Keratinocyte (primary cell): ENCODE measurements at regions not wholly inside any gene's neighbourhood (a gene's known extent, or its start where the extent isn't known, plus 50 kb on each side); places are given as distances from the start of the nearest gene placed in this dataset.

Source experiments
- EZH2 ChIP-seq: IDR thresholded peaks from one replicate; pipeline ENCODE4 v1.6.1; 2012; ENCODE audit warnings: inconsistent platforms, mild to moderate bottlenecking, low read length, moderate library complexity
- TF ChIP-seq, protein P1 (sequence below), 3 experiments: IDR thresholded peaks in 1 of 3; conservative IDR thresholded peaks in 1 of 3; optimal IDR thresholded peaks in 1 of 3; 2 replicates in 2 of 3; 3 replicates in 1 of 3; pipeline versions ENCODE3 to v1.5.1; 2011; ENCODE audit warnings: low read length in 3 of 3, mild to moderate bottlenecking in 3 of 3, moderate library complexity in 2 of 3, control low read depth in 1 of 3, inconsistent platforms in 1 of 3; ENCODE audit not compliant: insufficient read depth in 2 of 3; ENCODE audit errors: extremely low read depth in 1 of 3

DNA sequence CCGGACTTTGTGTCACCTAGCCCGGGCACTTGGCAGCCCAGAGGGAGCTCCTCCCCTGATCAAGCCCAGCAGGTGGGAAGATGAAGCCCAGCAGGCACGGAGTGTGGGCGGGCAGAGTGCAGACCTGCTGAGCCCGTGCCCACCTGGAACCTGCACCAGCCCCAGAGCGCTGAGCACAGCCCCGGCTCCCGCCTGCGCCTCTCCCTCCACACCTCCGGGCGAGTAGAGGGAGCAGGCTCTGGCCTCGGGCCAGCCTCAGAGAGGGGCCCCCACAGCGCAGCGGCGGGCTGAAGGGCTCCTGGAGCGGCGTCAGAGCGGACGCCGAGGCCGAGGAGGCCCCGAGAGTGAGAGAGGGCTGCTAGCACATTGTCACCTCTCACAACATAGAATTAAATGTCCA lies 257.7 kb downstream of the VGLL3 start:
- TF ChIP-seq, protein P1, sequence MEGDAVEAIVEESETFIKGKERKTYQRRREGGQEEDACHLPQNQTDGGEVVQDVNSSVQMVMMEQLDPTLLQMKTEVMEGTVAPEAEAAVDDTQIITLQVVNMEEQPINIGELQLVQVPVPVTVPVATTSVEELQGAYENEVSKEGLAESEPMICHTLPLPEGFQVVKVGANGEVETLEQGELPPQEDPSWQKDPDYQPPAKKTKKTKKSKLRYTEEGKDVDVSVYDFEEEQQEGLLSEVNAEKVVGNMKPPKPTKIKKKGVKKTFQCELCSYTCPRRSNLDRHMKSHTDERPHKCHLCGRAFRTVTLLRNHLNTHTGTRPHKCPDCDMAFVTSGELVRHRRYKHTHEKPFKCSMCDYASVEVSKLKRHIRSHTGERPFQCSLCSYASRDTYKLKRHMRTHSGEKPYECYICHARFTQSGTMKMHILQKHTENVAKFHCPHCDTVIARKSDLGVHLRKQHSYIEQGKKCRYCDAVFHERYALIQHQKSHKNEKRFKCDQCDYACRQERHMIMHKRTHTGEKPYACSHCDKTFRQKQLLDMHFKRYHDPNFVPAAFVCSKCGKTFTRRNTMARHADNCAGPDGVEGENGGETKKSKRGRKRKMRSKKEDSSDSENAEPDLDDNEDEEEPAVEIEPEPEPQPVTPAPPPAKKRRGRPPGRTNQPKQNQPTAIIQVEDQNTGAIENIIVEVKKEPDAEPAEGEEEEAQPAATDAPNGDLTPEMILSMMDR (optimal IDR thresholded peaks at IDR 0.05 in 1 of 3, IDR thresholded peaks at IDR 0.05 in 1 of 3, conservative IDR thresholded peaks at IDR 0.05 in 1 of 3; ENCODE audit: extremely low read depth in 1 of 3, insufficient read depth in 2 of 3, low read length in 3 of 3) = no peak
- TF ChIP-seq EZH2 = no peak
